HTR-8/SVneo (cell line): ENCODE measurements at regions not wholly inside any gene's neighbourhood (a gene's known extent, or its start where the extent isn't known, plus 50 kb on each side); places are given as distances from the start of the nearest gene placed in this dataset.
A peak's percentile ranks its signal among the peaks of the same experiment; 100 is the strongest.

Source experiments
- DNase-seq: peaks from one replicate; pipeline ENCODE4 v3.0.0; 2011; ENCODE audit warnings: low spot score, mixed read lengths; ENCODE audit not compliant: insufficient read length
- FAIRE-seq: peaks from 2 replicates; lab custom pipeline; 2011; peaks lifted over from hg19 to GRCh38; lab: Jason Lieb, UNC

GRCh38 chrX:34999702-35000101 is 57.1 kb downstream of the FAM47B start:
- no peak for FAIRE-seq
- no peak for DNase-seq

DNA sequence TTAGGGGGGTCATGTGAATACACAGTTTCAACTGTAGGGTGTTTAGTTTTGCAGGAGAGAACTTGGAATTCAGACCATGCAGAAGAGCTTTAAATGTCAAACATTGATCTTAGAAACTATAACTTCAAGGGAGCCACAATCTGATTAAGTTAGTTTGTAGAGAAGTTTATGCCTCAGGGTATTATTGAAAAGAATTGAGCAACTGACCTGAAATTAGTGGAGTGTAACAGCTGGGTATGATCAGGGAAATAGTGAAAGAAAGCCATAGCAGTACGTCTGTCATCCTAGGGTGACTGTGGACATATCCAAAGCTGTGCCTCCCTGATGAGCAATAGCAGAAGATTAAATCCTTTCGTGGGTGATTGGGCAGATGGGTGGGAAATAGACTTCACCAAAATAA is 63.8 kb downstream of the FAM47B start:
- FAIRE-seq = peak; percentile 58
- no peak for DNase-seq

GRCh38 chrX:35015621-35016020 is 73.0 kb downstream of the FAM47B start:
- DNase-seq (no peak), FAIRE-seq (no peak)

DNA sequence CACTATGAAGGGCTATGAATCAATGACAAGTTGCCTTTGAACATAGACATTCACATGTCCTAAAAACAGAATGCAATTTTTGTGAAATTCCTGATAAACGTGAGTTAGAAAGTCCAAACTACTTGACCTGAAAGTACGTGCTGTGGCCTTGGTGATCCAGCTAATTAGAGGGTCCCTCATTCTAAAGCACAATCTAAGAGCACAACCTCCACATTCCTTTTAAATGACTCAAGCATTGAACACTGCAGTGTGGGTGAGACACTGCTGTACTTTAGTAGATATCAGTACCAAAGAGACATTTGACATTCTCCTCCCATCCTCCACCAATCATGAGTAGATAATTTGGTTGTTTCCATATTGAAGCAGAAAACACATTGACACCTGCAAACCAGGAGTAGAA is 73.5 kb downstream of the FAM47B start:
- FAIRE-seq = peak; percentile 75
- no peak for DNase-seq

GRCh38 chrX:35017284-35017683 is 74.7 kb downstream of the FAM47B start:
- DNase-seq (no peak), FAIRE-seq (no peak)

DNA sequence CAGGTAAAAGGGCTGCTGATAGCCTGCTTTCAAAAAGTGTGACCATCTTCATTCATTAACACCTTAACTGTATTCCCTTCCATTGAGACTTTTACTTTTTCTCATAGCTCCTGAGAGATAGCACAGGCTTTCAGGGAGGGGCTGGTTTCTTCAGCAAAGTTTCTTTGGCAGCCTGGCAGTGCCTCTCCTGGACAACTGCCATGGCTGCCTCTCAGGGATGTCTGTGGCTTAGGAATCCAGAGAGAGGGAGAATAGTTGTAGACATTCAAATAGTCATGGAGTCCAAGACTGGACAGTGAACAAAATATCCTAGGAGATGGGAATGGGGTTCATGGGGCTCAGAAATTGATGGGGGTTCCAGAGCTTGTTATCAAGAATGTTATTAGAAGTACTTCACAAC is 81.1 kb downstream of the FAM47B start:
- no peak for FAIRE-seq
- DNase-seq = no peak

GRCh38 chrX:35025820-35026219 is 83.2 kb downstream of the FAM47B start:
- peak; percentile 69 for FAIRE-seq
- no peak for DNase-seq

- FAIRE-seq (no peak), DNase-seq (no peak)
These were observed 98.3 kb downstream of the FAM47B start for GRCh38 chrX:35040871-35041270.

DNA sequence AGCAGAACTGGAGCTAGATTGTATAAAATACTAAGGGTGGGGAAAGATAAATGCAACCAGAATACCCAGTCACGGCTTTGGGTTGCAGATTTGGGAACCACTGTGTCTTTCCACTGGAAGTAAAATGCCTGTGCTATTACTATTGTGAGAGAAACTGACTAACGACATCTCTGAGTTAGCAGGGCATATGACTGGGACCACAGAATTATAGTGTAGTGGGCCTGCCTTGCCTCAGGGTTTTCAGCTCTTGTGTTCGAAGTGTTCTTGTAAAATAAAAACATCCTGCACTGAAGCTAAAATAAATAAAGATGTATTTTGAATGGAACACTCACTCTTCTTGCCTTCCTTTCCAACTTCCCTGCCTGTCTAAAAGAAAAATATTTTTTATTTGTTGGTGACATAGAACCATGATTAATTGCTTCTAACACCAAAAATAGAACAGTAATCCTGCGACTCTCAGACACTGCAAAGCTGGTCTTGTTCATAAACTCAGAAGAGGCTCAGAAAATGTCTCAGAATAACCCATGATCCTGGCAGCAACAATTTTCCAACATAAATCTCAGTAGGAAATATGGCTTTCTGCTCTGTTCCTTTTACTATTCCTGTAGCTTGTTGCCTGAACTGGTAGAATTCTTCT is 104.2 kb downstream of the FAM47B start:
- DNase-seq = no peak
- FAIRE-seq = no peak

- no peak for DNase-seq
- no peak for FAIRE-seq
These were observed 133.5 kb downstream of the FAM47B start for GRCh38 chrX:35076061-35076460.

DNA sequence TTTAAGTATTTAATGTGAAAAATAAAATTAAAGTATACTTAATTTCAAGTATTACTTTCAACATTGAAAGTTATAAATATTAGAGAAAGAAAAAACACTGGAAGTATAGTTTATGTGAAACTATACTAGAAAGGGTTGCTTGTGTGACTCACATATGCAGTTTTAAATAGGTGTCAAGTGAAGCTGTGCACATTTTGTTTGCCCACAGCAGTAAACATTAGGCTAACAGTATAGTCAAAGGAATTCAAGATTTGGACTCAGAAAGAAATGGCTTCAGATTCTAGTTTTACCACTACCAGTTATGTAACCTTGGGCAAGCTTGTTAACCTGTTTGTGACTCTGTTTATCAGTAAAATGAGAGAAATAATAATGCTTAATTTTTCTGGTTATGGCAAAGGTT is 148.2 kb downstream of the FAM47B start:
- FAIRE-seq (no peak), DNase-seq (no peak)

DNA sequence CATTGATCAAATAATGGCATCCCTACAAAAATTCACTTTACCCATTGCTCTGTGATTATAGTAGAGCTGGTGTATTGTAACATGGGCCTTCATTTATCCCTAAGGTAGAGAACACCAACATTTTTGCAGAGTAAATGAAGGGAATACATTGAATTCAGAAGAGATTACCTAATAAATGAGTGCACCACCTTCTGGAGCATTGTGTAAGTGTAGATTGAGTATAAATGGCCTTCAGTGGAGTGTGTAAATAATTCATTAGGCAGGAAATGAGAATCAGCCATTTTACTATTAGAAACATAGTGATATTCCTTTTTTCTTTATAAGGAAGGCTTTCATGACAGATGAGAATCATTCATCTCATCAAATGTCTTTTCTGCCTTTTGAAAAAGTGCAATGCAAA is 155.8 kb downstream of the FAM47B start:
- DNase-seq (no peak), FAIRE-seq (no peak)

GRCh38 chrX:35101901-35102300 is 159.3 kb downstream of the FAM47B start:
- no peak for DNase-seq
- no peak for FAIRE-seq

DNA sequence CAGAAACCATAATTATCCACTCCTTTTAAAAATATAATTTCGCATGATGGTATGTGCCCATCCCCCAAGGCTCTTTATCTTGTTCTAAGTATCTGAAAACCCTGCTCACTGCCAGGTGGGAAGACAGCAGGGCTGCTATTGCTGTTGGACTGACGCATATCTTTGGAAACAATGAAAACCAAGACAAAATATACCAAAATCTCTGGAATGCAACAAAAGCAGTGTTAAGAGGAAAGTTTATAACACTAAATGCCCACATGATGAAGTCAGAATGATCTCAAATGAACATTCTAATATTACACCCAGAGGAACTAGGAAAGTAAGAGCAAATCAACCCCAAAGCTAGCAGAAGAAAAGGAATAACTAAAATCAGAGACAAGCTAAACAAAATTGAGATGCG is 162.0 kb downstream of the FAM47B start:
- FAIRE-seq (no peak), DNase-seq (no peak)

DNA sequence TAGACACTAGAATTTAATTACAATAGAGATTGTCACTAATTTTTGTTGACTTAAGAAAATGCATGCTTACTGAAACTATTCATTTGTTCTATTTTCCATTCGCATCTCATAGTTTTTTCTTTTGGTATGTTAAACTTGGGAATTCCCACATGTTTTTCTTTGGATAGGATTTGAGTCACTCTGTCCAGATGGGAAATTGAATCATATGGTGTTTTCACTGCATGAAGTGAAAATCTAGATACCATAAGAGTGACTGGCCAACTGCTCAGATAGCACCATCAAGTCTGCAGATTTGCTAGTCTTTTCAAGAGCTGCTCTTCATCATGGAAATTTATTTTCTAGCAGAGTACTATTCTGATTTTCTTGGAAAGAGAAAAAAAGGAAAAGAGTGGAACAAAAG is 172.6 kb downstream of the FAM47B start:
- DNase-seq (no peak), FAIRE-seq (no peak)

DNA sequence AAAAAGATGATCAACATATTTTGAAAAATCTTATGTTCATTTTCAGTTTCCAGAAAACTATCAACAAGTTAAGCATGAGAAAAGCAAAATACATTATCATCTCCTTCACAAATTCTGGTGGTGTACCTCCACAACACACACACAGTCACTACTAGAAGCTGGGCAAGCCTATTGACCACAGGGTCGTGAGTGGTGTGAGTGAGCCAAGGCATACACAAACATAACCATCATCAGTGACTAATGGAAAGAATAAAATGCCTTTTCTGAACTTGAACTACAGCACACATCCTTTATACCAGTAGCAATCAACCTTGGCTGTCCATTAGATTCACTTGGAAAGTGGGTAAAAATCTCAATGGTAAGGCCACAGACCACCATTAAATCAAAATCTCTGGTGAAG is 180.2 kb downstream of the FAM47B start:
- no peak for FAIRE-seq
- no peak for DNase-seq

DNA sequence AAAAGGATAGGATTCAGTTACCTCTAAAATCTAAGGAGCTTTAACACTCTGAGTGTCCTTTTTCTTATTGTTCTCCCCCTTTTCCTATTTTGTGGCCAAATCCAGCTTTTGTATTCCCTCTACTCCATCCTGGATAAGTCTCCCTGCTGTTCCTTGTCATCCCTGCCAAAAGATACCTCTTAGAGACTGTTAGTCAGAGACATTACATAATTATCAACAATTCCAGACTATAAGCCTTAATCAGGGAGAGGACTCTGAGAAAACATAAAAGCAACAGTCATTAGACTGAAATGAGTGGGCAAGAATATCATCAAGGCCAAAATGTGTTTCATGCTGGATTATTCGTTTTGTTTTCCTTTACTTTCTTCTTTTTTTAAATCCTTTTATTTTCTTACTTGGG is 206.9 kb downstream of the FAM47B start:
- no peak for DNase-seq
- FAIRE-seq = no peak

GRCh38 chrX:35150052-35150451 is 207.5 kb downstream of the FAM47B start:
- no peak for FAIRE-seq
- DNase-seq = no peak

- FAIRE-seq (no peak), DNase-seq (no peak)
These were observed 208.1 kb downstream of the FAM47B start for GRCh38 chrX:35150642-35151239.

DNA sequence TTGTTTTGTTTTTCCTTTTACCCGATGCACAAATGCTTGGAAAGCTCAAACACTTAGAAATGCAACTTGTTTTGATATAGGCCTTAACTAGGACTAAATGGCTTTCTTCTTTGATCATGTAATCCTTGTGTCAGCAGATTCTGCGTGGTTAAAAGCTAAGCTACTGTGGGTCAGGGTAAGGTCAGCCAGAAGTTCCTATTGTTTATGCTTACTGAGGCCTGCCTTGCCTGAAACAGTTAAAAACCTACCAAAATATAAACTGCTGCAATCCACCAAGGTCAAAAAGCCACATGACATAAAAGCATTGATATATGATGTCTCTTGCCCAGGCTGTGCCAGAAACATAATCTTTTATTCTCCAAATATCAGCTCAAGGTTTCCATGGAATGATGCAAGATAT is 223.4 kb downstream of the FAM47B start:
- DNase-seq = no peak
- FAIRE-seq = no peak
